ENCODE measurements at regions not wholly inside any gene's neighbourhood (a gene's known extent, or its start where the extent isn't known, plus 50 kb on each side); places are given as distances from the start of the nearest gene placed in this dataset.
"Not testable (repeated sequence)": the region's sequence is repeated elsewhere in the genome, so short reads cannot be mapped to it uniquely, and the experiment has no call there.

- H4K20me1 ChIP-seq (replicated peaks; ENCODE audit: insufficient read depth) = no peaks in the 10 kb centered on the region
- H3K4me3 Mint-ChIP-seq = no peak overlapping the region
- peaks cover 3% of the 10 kb centered on the region for H3K27me3 Mint-ChIP-seq (ENCODE audit: insufficient read depth, low read depth, poor library complexity)
- TF ChIP-seq STAT1 (IDR thresholded peaks at IDR 0.05; ENCODE audit: unreplicated experiment) = no peak
- no peak for TF ChIP-seq POLR2AphosphoS5 (IDR thresholded peaks at IDR 0.05; ENCODE audit: low read depth)
- H3K36me3 Mint-ChIP-seq (ENCODE audit: low read depth) = no peaks in the 10 kb centered on the region
- H3K4me3 ChIP-seq = no peak overlapping the region
- no peaks in the 10 kb centered on the region for H3K27me3 ChIP-seq (ENCODE audit: insufficient read depth)
- peaks cover 3% of the 10 kb centered on the region; the same call in 1 of the 3 replicates for H3K9me3 Mint-ChIP-seq
- no peaks in the 10 kb centered on the region for H3F3A ChIP-seq (replicated peaks; ENCODE audit: low read depth)
- ATAC-seq = no peak
- no peak overlapping the region for H2AFZ ChIP-seq
- H3K36me3 ChIP-seq (ENCODE audit: insufficient read depth) = no peaks in the 10 kb centered on the region
- no peaks in the 10 kb centered on the region for H3K4me1 Mint-ChIP-seq
- H3K4me2 ChIP-seq = no peak overlapping the region
- no peak for DNase-seq (ENCODE audit: low spot score)
- no peaks in the 10 kb centered on the region for H3K79me2 ChIP-seq (replicated peaks; ENCODE audit: insufficient read depth)
- 0 out of 2 replicates have a peak, but pooled peaks cover 11% of the 10 kb centered on the region for H3K9me2 ChIP-seq (ENCODE audit: insufficient read depth)
- no peaks in the 10 kb centered on the region for H3K4me1 ChIP-seq (ENCODE audit: insufficient read depth)
- H3K27ac ChIP-seq (ENCODE audit: low read depth) = no peak overlapping the region
- no peak overlapping the region; the same call in 1 of the 2 replicates for H3K27ac Mint-ChIP-seq
Measured at GRCh38 chr14:40010961-40011360, 578.7 kb upstream of the FBXO33 start.

DNA sequence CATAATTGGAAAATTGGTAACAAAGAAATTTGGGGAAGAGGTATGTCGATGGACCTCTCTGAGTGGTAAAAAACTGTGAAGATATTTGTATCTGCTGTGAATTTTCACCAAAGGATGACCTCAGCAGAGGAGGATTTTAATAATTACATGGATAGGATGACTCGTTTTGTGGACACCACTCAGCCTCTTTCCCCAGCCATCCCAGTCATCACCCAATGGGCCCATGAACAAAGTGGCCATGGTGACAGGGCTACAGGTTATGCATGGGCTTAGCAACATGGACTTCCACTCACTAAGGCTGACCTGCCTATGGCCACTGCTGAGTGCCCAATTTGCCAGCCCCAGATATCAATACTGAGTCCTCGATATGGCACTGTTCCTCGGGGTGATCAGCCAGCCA, 577.5 kb upstream of the FBXO33 start:
- Mint-ChIP-seq H3K4me3 (no peak overlapping the region), H3K27ac (no peak overlapping the region), H3K9me3 (peaks cover 3% of the 10 kb centered on the region; the same call in 1 of the 3 replicates), H3K27me3 (ENCODE audit: insufficient read depth, low read depth, poor library complexity) (peaks cover 3% of the 10 kb centered on the region), H3K4me1 (no peaks in the 10 kb centered on the region), H3K36me3 (ENCODE audit: low read depth) (no peaks in the 10 kb centered on the region)
- H3F3A ChIP-seq (replicated peaks; ENCODE audit: low read depth) = no peaks in the 10 kb centered on the region
- H3K27ac ChIP-seq (ENCODE audit: low read depth) = no peak overlapping the region
- no peak overlapping the region for H3K4me3 ChIP-seq
- no peaks in the 10 kb centered on the region for H3K79me2 ChIP-seq (replicated peaks; ENCODE audit: insufficient read depth)
- no peak overlapping the region for H2AFZ ChIP-seq
- no peak overlapping the region for H3K4me2 ChIP-seq
- ATAC-seq (no peak), DNase-seq (ENCODE audit: low spot score) (no peak)
- H4K20me1 ChIP-seq (replicated peaks; ENCODE audit: insufficient read depth) = no peaks in the 10 kb centered on the region
- 0 out of 2 replicates have a peak, but pooled peaks cover 11% of the 10 kb centered on the region for H3K9me2 ChIP-seq (ENCODE audit: insufficient read depth)
- no peaks in the 10 kb centered on the region for H3K27me3 ChIP-seq (ENCODE audit: insufficient read depth)
- H3K4me1 ChIP-seq (ENCODE audit: insufficient read depth) = no peaks in the 10 kb centered on the region
- TF ChIP-seq ETS1 (IDR thresholded peaks at IDR 0.05) = no peak
- no peak for TF ChIP-seq JUNB (IDR thresholded peaks at IDR 0.05; ENCODE audit: unreplicated experiment)
- no peak for TF ChIP-seq CREB1 (CRISPR knock-in tag; IDR thresholded peaks at IDR 0.05; ENCODE audit: low read depth)
- TF ChIP-seq NANOG (IDR thresholded peaks at IDR 0.05; ENCODE audit: borderline replicate concordance) = no peak
- TF ChIP-seq STAT1 (IDR thresholded peaks at IDR 0.05; ENCODE audit: unreplicated experiment) = no peak
- no peak for TF ChIP-seq ZNF331 (CRISPR knock-in tag; IDR thresholded peaks at IDR 0.05; ENCODE audit: low read depth)
- no peak for TF ChIP-seq POLR2AphosphoS5 (IDR thresholded peaks at IDR 0.05; ENCODE audit: low read depth)
- TF ChIP-seq CTCF (conservative IDR thresholded peaks at IDR 0.05; ENCODE audit: low read depth in 2 of 2) = no peak
- TF ChIP-seq ZNF114 (CRISPR knock-in tag; IDR thresholded peaks at IDR 0.05) = no peak
- no peak for TF ChIP-seq EZH2phosphoT487 (IDR thresholded peaks at IDR 0.05; ENCODE audit: unreplicated experiment)
- no peak for TF ChIP-seq REST (IDR thresholded peaks at IDR 0.05; ENCODE audit: unreplicated experiment)
- no peaks in the 10 kb centered on the region for H3K36me3 ChIP-seq (ENCODE audit: insufficient read depth)

DNA sequence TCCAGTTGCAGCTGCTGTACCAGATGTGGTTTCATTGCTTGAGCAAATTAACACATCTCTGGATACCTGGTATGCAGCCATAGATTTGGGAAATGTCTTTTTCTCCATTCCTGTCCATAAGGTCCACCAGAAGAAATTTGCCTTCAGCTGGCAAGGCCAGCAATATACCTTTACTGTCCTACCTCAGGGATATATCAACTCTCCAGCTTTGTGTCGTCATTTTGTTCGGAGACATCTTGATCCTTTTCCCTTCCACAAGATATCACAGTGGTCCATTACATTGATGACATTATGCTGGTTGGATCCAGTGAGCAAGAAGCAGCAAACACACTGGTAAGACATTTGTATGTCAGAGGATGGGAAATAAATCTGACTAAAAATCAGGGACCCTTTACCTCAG, 576.1 kb upstream of the FBXO33 start:
- not testable (repeated sequence) for H3K4me3 ChIP-seq; H3K79me2 ChIP-seq (replicated peaks; ENCODE audit: insufficient read depth); H3K4me3 Mint-ChIP-seq; H4K20me1 ChIP-seq (replicated peaks; ENCODE audit: insufficient read depth); H3K36me3 ChIP-seq (ENCODE audit: insufficient read depth); H3K27me3 Mint-ChIP-seq (ENCODE audit: insufficient read depth, low read depth, poor library complexity); H3K4me2 ChIP-seq; H3K27ac Mint-ChIP-seq; H3K27me3 ChIP-seq (ENCODE audit: insufficient read depth); DNase-seq (ENCODE audit: low spot score); H3K4me1 ChIP-seq (ENCODE audit: insufficient read depth); H3K4me1 Mint-ChIP-seq; H2AFZ ChIP-seq; H3K9me3 Mint-ChIP-seq; H3F3A ChIP-seq (replicated peaks; ENCODE audit: low read depth); H3K36me3 Mint-ChIP-seq (ENCODE audit: low read depth); H3K27ac ChIP-seq (ENCODE audit: low read depth); ATAC-seq
- 0 out of 2 replicates have a peak, but pooled peaks cover 11% of the 10 kb centered on the region for H3K9me2 ChIP-seq (ENCODE audit: insufficient read depth)

Data from GM23338 (cell line).